Epithelial cell of esophagus (primary cell): ENCODE measurements at regions not wholly inside any gene's neighbourhood (a gene's known extent, or its start where the extent isn't known, plus 50 kb on each side); places are given as distances from the start of the nearest gene placed in this dataset.

Source experiments
- DNase-seq: peaks from one replicate; pipeline ENCODE4 v3.0.0; 2010; ENCODE audit warnings: low read depth
- H3K4me3 ChIP-seq: 2 replicates; pipeline ENCODE4 v1.5.1; 2011; ENCODE audit warnings: mild to moderate bottlenecking, low read length, control low read depth
- TF ChIP-seq, protein P1 (sequence below): IDR thresholded peaks from 2 replicates; pipeline ENCODE4 v1.5.1; 2011; ENCODE audit warnings: low read depth, mild to moderate bottlenecking, low read length, control low read depth, inconsistent platforms; ENCODE audit not compliant: insufficient read depth; ENCODE audit errors: missing control alignments

DNA sequence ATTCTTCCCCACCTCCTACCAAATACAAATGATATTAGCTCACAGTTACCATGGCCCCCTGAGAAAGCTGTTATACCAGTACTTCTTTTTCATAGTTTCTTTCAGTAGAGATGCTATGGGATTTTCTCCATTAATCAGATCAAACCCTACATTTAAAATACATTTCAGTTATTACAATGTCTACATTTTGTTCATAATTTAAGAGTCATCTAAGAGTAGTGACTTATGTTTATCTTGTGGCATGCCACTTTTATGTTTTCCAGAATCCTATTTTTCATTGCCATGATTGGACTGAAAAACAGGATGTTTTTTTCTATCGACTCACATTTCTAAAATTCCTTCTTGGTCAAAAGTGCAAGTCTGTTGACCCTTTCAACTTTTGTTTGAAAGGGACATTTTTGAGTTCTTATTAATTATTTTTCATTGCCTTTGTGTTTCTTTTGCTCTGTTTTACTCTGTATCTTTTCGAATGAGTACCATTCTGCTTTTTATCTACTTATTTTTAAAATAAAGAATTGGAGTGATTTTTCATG lies 77.4 kb upstream of the ANXA1 start:
- H3K4me3 ChIP-seq: no peak overlapping the region
- TF ChIP-seq, protein P1, sequence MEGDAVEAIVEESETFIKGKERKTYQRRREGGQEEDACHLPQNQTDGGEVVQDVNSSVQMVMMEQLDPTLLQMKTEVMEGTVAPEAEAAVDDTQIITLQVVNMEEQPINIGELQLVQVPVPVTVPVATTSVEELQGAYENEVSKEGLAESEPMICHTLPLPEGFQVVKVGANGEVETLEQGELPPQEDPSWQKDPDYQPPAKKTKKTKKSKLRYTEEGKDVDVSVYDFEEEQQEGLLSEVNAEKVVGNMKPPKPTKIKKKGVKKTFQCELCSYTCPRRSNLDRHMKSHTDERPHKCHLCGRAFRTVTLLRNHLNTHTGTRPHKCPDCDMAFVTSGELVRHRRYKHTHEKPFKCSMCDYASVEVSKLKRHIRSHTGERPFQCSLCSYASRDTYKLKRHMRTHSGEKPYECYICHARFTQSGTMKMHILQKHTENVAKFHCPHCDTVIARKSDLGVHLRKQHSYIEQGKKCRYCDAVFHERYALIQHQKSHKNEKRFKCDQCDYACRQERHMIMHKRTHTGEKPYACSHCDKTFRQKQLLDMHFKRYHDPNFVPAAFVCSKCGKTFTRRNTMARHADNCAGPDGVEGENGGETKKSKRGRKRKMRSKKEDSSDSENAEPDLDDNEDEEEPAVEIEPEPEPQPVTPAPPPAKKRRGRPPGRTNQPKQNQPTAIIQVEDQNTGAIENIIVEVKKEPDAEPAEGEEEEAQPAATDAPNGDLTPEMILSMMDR: no peak
- no peak for DNase-seq

DNA sequence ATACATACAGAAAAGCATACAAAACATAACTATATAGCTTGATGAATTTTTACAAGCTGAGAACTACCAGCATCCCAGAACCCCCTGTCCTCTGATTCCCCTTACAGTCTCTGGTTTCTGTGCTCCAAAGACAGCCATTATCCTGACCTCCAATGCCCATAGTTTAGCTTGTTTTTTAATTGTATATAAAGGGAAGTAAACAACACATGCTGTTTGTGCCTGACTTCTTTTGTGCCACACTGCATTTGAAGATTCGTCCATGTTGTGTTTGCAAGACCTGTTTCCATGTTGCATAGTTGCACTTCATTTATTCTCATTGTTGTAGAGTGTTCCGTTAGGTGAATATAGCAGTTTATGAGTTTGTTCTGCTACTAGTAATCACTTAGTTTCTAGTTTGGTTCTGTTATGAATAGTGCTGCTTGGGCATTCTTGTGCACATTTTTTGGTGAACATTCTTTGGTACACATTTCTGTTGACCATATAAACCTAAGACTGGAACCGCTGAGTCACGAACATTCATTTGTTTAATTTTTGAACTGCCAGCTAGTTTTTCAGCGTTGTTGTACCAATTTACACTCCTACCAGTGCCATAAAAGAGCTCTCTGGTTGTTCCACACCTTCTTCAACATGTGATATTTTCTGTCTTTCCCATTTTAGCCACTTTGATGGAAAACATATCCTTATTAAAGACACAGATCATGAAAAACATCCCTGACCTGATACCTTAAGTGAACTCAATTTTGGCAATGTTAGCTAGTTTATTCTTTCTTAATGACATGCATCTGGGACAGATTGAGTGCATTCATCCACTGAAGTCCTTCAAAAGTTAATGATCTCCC lies 78.1 kb upstream of the ANXA1 start:
- H3K4me3 ChIP-seq: no peak overlapping the region
- TF ChIP-seq, protein P1: no peak
- no peak for DNase-seq

DNA sequence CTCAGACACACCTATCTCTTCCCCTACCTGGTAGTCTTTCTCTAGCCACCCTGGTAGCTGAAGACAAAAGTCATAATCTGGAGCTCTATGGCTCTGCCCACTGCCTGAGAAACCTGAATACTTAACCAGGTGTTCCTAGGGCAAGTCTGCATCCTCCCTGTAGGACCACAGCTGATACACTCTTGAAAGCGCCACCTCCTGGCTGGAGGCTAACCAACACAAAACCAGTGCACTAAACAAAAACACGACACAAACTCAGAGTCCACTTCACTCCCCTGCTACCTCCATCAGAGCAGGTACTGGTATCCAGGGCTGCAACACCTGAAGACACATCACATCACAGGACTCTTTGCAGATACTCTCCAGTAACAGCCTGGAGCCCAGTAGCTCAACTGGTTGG lies 84.6 kb upstream of the ANXA1 start:
- TF ChIP-seq, protein P1: peak; percentile 16
- no peak for DNase-seq
- no peak overlapping the region for H3K4me3 ChIP-seq

DNA sequence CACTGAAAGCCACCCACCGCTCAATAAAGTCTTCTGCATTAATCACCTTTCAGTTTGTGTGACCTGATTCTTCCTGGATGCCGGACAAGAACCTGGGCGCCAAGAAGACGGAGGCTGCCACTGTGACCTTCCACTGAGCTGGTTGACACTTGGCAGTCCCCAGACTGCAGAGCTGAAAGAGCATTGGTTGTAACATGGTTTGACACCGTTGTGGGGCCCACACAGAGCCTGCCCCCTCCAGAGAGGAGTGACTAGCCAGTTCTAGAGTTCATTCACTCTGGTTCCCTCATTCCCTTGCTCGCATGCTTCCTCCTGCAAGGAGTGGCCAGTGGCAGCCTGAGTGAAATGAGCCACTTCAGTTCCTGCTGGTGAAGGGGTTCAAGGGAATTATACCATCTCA lies 86.2 kb upstream of the ANXA1 start:
- DNase-seq: no peak
- TF ChIP-seq, protein P1: no peak
- H3K4me3 ChIP-seq: no peak overlapping the region

DNA sequence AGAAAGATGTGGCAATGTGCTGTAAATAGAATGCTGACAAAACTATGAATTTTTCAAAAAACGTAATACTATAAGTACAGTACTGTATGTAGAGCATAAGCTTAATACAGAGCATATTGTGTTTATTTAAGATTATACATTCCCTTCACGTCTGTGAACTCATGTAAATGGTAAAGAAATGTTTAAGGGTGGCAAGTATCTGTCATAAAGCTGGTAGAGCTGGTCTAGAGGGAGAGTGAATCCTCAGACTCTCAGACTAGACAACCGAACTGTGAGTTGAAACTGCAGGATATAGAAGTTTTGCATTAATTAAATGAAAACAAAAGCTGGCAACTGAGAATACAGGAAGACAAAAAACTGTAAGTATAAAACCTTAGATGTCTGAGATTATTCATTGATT lies 87.3 kb upstream of the ANXA1 start:
- DNase-seq: no peak
- TF ChIP-seq, protein P1: no peak
- no peak overlapping the region for H3K4me3 ChIP-seq

DNA sequence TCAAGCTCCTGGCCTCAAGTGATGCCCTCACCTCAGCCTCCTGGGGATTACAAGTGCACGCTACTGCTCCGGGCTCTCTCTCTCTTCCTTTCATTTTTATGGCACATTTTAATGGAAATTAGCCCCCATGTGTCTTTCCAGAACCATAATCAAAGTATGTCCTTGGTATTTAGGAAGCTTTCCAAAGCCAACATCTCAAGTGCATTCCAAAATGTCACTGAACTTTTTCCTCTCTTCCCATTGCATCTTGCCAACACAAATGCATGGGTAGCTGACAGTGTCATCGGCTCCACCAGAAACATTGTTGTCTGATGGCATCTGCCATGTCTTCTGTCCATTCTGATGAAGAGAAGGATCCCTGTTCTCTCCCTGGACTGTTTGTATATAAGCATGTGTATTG lies 90.5 kb upstream of the ANXA1 start:
- no peak overlapping the region for H3K4me3 ChIP-seq
- TF ChIP-seq, protein P1: no peak
- no peak for DNase-seq

DNA sequence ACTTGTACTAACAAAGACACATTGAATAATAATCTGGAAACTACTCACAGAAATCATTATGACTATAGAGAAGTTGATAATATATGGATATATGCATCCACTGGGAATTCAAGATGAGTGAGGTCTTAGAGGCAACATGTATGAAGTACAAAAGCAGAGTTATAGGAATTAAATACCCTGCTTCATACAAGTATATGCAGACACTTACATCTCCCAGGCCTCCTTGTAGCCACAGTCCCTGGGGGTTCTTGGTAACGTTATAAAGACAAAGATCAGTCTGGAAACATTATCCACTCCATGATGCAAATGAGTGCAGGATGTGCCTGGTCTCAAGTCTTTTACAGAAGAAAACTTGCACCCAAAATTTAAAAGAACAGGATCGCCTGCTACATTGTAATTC lies 92.4 kb upstream of the ANXA1 start:
- DNase-seq: no peak
- TF ChIP-seq, protein P1: no peak
- no peak overlapping the region for H3K4me3 ChIP-seq
